ENCODE measurements at regions not wholly inside any gene's neighbourhood (a gene's known extent, or its start where the extent isn't known, plus 50 kb on each side); places are given as distances from the start of the nearest gene placed in this dataset.

DNA sequence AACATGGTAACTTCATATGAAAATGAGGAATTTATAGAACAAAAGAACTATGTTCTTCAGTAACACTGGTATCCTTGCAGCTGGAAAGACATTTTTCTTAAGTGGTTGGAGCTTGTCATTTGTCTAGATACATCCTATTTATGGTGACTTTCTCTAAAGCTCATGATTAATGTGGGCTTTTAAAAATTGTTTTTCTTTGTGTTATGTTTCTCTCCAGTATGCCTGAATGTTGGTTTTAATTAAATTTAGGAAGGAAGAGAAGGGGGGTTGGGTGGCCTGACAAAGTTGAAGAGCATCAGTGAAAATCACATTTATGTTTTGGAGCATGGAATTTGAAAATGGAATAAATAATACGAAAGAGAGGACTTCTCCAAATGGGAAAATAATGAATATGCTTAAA is 457.1 kb upstream of the ETAA1 start:
- no peaks in the 10 kb centered on the region for H3K4me1 Mint-ChIP-seq (ENCODE audit: low read depth)
- ATAC-seq (no peak), DNase-seq (no peak)
- intact Hi-C loops (cut with micrococcal nuclease), result no loop called here
- ChIA-PET CTCF (no interaction called here), POLR2A (no interaction called here)
- H3K36me3 Mint-ChIP-seq (ENCODE audit: low read depth), result no peaks in the 10 kb centered on the region
- H3K27ac Mint-ChIP-seq, result no peak overlapping the region
- TF ChIP-seq, protein P1, sequence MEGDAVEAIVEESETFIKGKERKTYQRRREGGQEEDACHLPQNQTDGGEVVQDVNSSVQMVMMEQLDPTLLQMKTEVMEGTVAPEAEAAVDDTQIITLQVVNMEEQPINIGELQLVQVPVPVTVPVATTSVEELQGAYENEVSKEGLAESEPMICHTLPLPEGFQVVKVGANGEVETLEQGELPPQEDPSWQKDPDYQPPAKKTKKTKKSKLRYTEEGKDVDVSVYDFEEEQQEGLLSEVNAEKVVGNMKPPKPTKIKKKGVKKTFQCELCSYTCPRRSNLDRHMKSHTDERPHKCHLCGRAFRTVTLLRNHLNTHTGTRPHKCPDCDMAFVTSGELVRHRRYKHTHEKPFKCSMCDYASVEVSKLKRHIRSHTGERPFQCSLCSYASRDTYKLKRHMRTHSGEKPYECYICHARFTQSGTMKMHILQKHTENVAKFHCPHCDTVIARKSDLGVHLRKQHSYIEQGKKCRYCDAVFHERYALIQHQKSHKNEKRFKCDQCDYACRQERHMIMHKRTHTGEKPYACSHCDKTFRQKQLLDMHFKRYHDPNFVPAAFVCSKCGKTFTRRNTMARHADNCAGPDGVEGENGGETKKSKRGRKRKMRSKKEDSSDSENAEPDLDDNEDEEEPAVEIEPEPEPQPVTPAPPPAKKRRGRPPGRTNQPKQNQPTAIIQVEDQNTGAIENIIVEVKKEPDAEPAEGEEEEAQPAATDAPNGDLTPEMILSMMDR (IDR thresholded peaks at IDR 0.05), result no peak
- H3K27me3 Mint-ChIP-seq, result no peaks in the 10 kb centered on the region
- H3K4me3 Mint-ChIP-seq, result no peak overlapping the region
- no peaks in the 10 kb centered on the region for H3K9me3 Mint-ChIP-seq

DNA sequence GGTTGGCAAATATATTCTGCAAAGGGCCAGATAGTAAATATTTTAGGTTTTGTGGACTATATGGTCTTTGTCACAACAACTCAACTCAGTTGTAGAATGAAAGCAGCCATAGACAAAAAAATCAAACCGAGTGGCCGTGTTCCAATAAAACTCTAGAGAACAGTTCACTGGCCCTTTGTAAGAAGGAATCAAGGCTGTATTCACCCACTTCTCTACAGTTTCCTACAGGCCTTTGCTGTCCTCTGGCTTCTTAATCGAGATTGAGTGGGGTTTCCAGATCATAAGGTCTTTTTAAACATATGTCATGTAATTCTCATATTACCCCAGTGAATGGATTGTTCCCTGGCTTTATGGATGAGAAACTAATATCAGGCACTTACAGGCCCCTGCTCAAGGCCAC is 448.9 kb upstream of the ETAA1 start:
- H3K27me3 Mint-ChIP-seq, result no peaks in the 10 kb centered on the region
- no peaks in the 10 kb centered on the region for H3K36me3 Mint-ChIP-seq (ENCODE audit: low read depth)
- H3K27ac Mint-ChIP-seq, result no peak overlapping the region
- no peaks in the 10 kb centered on the region for H3K4me1 Mint-ChIP-seq (ENCODE audit: low read depth)
- ATAC-seq (no peak), DNase-seq (no peak)
- no peak overlapping the region for H3K4me3 Mint-ChIP-seq
- H3K9me3 Mint-ChIP-seq, result no peaks in the 10 kb centered on the region
- ChIA-PET POLR2A (no interaction called here), CTCF (no interaction called here)
- TF ChIP-seq, protein P1 (IDR thresholded peaks at IDR 0.05), result no peak
- intact Hi-C loops (cut with micrococcal nuclease), result no loop called here

DNA sequence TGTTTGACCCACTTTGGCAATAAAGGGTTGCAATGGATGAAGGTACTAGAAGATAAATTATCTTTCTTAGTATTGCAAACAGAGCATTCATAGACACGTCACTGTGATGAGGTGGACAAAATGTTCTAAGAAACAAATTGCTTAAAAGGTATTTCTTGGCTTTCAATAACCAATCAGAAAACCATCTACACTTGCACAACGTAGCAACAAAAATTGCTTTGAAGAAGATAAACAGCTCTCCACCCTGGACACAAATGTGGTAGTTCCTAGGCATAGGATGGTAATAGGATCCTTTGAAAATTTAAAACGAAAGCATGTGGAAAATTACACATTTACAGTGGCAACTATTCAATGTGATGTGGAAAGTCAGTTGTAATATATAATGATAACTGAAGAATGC is 439.9 kb upstream of the ETAA1 start:
- POLR2A ChIA-PET, result no interaction called here

GRCh38 chr2:66957677-66958076 is 439.5 kb upstream of the ETAA1 start:
- DNase-seq (no peak), ATAC-seq (no peak)
- ChIA-PET CTCF (no interaction called here), POLR2A (no interaction called here)
- no peaks in the 10 kb centered on the region for H3K36me3 Mint-ChIP-seq (ENCODE audit: low read depth)
- no peak overlapping the region for H3K4me3 Mint-ChIP-seq
- H3K27ac Mint-ChIP-seq, result no peak overlapping the region
- intact Hi-C loops (cut with micrococcal nuclease), result no loop called here
- TF ChIP-seq, protein P1 (IDR thresholded peaks at IDR 0.05), result no peak
- H3K9me3 Mint-ChIP-seq, result no peaks in the 10 kb centered on the region
- no peaks in the 10 kb centered on the region for H3K4me1 Mint-ChIP-seq (ENCODE audit: low read depth)
- H3K27me3 Mint-ChIP-seq, result no peaks in the 10 kb centered on the region

More for the DNA sequence above, 439.9 kb upstream of the ETAA1 start:
- H3K36me3 Mint-ChIP-seq (ENCODE audit: low read depth), result no peaks in the 10 kb centered on the region
- H3K27me3 Mint-ChIP-seq, result no peaks in the 10 kb centered on the region
- TF ChIP-seq, protein P1 (IDR thresholded peaks at IDR 0.05), result no peak
- intact Hi-C loops (cut with micrococcal nuclease), result no loop called here
- H3K27ac Mint-ChIP-seq, result no peak overlapping the region
- no peaks in the 10 kb centered on the region for H3K4me1 Mint-ChIP-seq (ENCODE audit: low read depth)
- no peak overlapping the region for H3K4me3 Mint-ChIP-seq
- CTCF ChIA-PET, result no interaction called here
- ATAC-seq (no peak), DNase-seq (no peak)
- no peaks in the 10 kb centered on the region for H3K9me3 Mint-ChIP-seq

DNA sequence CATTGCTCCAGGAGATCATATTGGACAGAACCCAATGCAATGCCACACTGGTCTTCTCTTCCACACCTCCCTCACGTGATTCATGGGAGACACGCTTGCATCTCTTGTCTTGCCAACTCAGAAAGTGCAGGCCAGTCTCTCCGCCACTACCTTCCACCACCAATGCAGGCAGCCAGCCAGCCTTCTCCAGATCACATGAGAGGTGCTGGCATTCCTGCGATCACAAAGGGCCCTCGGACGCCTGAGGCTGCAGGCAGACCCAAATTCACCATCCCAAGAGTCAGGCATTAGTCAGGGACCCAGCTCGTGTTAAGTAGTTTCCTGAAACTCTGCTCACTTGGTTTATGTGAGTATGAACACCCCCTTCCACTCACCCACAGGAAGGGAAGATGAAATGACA is 437.0 kb upstream of the ETAA1 start:
- ATAC-seq (no peak), DNase-seq (no peak)
- Mint-ChIP-seq H3K36me3 (ENCODE audit: low read depth) (no peaks in the 10 kb centered on the region), H3K4me1 (ENCODE audit: low read depth) (no peaks in the 10 kb centered on the region), H3K4me3 (no peak overlapping the region), H3K9me3 (no peaks in the 10 kb centered on the region), H3K27ac (no peak overlapping the region), H3K27me3 (no peaks in the 10 kb centered on the region)
- ChIA-PET CTCF (no interaction called here), POLR2A (no interaction called here)
- intact Hi-C loops (cut with micrococcal nuclease), result no loop called here
- TF ChIP-seq, protein P1 (IDR thresholded peaks at IDR 0.05), result no peak

All from activated CD8-positive, alpha-beta T cell treated with anti-CD3 and anti-CD28 coated beads for 36 hours (primary cell).